ENCODE measurements at regions not wholly inside any gene's neighbourhood (a gene's known extent, or its start where the extent isn't known, plus 50 kb on each side); places are given as distances from the start of the nearest gene placed in this dataset.
A peak's percentile ranks its signal among the peaks of the same experiment; 100 is the strongest.

DNA sequence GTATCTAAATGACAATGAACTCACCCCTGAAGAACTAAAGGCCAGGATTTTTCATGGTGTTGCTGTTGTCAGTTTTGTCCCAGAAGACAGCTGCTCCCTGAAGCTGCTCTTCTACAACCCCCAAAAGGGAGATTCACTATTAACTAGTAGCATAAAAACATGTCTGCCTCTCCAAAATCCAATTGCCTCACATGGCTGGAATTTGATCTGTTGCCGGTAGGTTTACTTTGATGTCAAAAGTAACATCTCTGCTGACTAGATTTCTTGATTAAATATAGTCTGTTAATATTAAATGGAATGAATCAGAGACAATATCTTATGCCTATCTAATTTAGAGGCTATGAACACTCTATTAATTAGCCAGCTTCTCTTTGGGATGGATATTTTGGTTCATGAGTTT, 425.4 kb downstream of the ETS1 start:
- Mint-ChIP-seq H3K4me3 (no peak overlapping the region), H3K9me3 (no peaks in the 10 kb centered on the region), H3K4me1 (ENCODE audit: low read depth) (peaks cover 4% of the 10 kb centered on the region; the same call in 1 of the 2 replicates), H3K27ac (no peak overlapping the region), H3K36me3 (ENCODE audit: low read depth) (no peaks in the 10 kb centered on the region), H3K27me3 (ENCODE audit: insufficient read depth) (no peaks in the 10 kb centered on the region)
- no peak for DNase-seq
- no peak for TF ChIP-seq CTCF (IDR thresholded peaks at IDR 0.05)

- H3K4me1 Mint-ChIP-seq (ENCODE audit: low read depth), result peaks cover 7% of the 10 kb centered on the region; the same call in 1 of the 2 replicates
- no peak for TF ChIP-seq CTCF (IDR thresholded peaks at IDR 0.05)
- H3K9me3 Mint-ChIP-seq, result no peaks in the 10 kb centered on the region
- no peak overlapping the region for H3K4me3 Mint-ChIP-seq
- no peak for DNase-seq
- H3K27ac Mint-ChIP-seq, result no peak overlapping the region
- H3K27me3 Mint-ChIP-seq (ENCODE audit: insufficient read depth), result no peaks in the 10 kb centered on the region
- no peaks in the 10 kb centered on the region for H3K36me3 Mint-ChIP-seq (ENCODE audit: low read depth)
Observed at GRCh38 chr11:128161436-128161835, 425.9 kb downstream of the ETS1 start.

- no peak overlapping the region for H3K27ac Mint-ChIP-seq
- H3K9me3 Mint-ChIP-seq, result no peaks in the 10 kb centered on the region
- DNase-seq, result no peak
- no peaks in the 10 kb centered on the region for H3K27me3 Mint-ChIP-seq (ENCODE audit: insufficient read depth)
- no peak overlapping the region for H3K4me3 Mint-ChIP-seq
- no peak for TF ChIP-seq CTCF (IDR thresholded peaks at IDR 0.05)
- H3K4me1 Mint-ChIP-seq (ENCODE audit: low read depth), result peaks cover 7% of the 10 kb centered on the region; the same call in 1 of the 2 replicates
- no peaks in the 10 kb centered on the region for H3K36me3 Mint-ChIP-seq (ENCODE audit: low read depth)
Observed at GRCh38 chr11:128158860-128159259, 428.5 kb downstream of the ETS1 start.

DNA sequence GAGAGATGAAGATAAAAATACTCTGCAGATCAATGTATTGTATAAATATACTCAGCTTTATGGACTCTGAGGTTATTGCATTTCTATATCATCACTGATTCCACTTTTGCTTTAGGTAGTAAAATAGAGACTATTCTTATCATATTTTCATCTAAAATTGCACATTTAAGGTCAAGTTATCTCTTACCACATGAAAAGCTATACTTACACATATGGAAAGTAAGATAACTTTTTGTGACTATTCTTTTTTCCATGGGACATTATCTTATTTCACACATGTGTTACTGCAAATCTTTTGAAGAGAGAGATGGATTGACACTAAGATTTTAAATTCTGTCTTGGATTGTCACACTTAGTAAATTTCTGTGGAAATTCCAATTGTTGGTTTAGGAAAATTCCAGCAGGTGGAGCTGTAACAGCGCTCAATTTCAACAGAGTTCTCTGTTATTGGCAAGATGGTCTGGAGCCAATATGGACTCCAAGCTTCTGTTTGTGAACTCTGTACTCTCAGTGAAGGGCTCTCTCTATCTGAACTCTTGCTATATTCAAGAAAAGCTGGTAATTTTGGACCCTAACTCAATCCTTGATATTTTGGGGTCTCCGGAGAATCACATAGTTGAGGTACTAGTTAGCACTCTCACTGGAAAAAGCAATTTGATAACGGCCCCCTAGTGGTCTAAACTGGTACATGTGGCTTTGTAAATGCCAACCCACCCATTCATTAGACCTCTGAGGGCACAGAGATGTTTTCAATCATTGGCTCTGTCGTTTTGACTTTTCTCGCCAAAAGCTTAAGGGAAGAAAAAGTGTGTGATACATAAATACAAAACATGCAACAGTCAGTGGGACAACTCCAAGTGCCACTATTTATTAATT, 429.7 kb downstream of the ETS1 start:
- peaks cover 7% of the 10 kb centered on the region; the same call in 1 of the 2 replicates for H3K4me1 Mint-ChIP-seq (ENCODE audit: low read depth)
- peak; percentile 99 for TF ChIP-seq CTCF (IDR thresholded peaks at IDR 0.05)
- peak; percentile 73 for DNase-seq
- no peaks in the 10 kb centered on the region for H3K9me3 Mint-ChIP-seq
- H3K27ac Mint-ChIP-seq, result peak overlapping the region; percentile 73
- no peaks in the 10 kb centered on the region for H3K36me3 Mint-ChIP-seq (ENCODE audit: low read depth)
- H3K4me3 Mint-ChIP-seq, result peak overlapping the region; percentile 85
- no peaks in the 10 kb centered on the region for H3K27me3 Mint-ChIP-seq (ENCODE audit: insufficient read depth)

- no peak overlapping the region for H3K27ac Mint-ChIP-seq
- H3K9me3 Mint-ChIP-seq, result no peaks in the 10 kb centered on the region
- no peaks in the 10 kb centered on the region for H3K27me3 Mint-ChIP-seq (ENCODE audit: insufficient read depth)
- H3K36me3 Mint-ChIP-seq (ENCODE audit: low read depth), result no peaks in the 10 kb centered on the region
- no peak for TF ChIP-seq CTCF (IDR thresholded peaks at IDR 0.05)
- H3K4me3 Mint-ChIP-seq, result no peak overlapping the region
- peaks cover 7% of the 10 kb centered on the region; the same call in 1 of the 2 replicates for H3K4me1 Mint-ChIP-seq (ENCODE audit: low read depth)
- no peak for DNase-seq
Observed at GRCh38 chr11:128156486-128156885, 430.9 kb downstream of the ETS1 start.
